ENCODE measurements at regions not wholly inside any gene's neighbourhood (a gene's known extent, or its start where the extent isn't known, plus 50 kb on each side); places are given as distances from the start of the nearest gene placed in this dataset.

DNA sequence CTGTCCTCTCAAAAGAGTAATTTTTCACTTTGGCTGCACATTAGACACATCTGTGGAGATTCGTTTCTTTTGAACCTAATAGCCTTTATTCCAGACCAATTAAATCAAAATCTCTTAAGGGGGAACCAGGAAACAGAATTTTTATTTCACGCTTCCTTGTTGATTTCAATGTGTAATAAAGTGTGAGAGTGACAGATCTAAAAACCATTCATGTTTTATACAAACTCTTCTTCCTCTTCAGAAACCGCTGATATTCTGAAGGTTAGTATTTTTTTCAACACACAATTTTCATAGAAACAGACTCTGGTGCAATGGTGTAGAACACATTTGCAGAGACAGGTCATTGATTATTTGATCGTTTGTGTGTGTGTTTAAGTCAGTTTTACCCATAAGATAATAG is 1469.8 kb downstream of the EFNA5 start:
- TF ChIP-seq, protein P1, sequence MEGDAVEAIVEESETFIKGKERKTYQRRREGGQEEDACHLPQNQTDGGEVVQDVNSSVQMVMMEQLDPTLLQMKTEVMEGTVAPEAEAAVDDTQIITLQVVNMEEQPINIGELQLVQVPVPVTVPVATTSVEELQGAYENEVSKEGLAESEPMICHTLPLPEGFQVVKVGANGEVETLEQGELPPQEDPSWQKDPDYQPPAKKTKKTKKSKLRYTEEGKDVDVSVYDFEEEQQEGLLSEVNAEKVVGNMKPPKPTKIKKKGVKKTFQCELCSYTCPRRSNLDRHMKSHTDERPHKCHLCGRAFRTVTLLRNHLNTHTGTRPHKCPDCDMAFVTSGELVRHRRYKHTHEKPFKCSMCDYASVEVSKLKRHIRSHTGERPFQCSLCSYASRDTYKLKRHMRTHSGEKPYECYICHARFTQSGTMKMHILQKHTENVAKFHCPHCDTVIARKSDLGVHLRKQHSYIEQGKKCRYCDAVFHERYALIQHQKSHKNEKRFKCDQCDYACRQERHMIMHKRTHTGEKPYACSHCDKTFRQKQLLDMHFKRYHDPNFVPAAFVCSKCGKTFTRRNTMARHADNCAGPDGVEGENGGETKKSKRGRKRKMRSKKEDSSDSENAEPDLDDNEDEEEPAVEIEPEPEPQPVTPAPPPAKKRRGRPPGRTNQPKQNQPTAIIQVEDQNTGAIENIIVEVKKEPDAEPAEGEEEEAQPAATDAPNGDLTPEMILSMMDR (conservative IDR thresholded peaks at IDR 0.05 in 1 of 2, IDR thresholded peaks at IDR 0.05 in 1 of 2; ENCODE audit: extremely low read depth in 1 of 2, insufficient read depth in 1 of 2, low read depth in 1 of 2, low read length in 2 of 2) = no peak
- no peak for TF ChIP-seq EZH2 (IDR thresholded peaks at IDR 0.05; ENCODE audit: borderline replicate concordance, low read length)

All from mammary epithelial cell (primary cell).